GM10266 (cell line): ENCODE measurements at regions not wholly inside any gene's neighbourhood (a gene's known extent, or its start where the extent isn't known, plus 50 kb on each side); places are given as distances from the start of the nearest gene placed in this dataset.

Experiments used
- DNase-seq: peaks from one replicate; pipeline ENCODE4 v3.0.0; 2012; ENCODE audit errors: extremely low spot score
- TF ChIP-seq, protein P1 (sequence below): IDR thresholded peaks from 2 replicates; pipeline ENCODE4 v1.5.1; 2012; ENCODE audit warnings: mild to moderate bottlenecking, low read depth; ENCODE audit not compliant: control insufficient read depth, insufficient read depth; ENCODE audit errors: missing control alignments

DNA sequence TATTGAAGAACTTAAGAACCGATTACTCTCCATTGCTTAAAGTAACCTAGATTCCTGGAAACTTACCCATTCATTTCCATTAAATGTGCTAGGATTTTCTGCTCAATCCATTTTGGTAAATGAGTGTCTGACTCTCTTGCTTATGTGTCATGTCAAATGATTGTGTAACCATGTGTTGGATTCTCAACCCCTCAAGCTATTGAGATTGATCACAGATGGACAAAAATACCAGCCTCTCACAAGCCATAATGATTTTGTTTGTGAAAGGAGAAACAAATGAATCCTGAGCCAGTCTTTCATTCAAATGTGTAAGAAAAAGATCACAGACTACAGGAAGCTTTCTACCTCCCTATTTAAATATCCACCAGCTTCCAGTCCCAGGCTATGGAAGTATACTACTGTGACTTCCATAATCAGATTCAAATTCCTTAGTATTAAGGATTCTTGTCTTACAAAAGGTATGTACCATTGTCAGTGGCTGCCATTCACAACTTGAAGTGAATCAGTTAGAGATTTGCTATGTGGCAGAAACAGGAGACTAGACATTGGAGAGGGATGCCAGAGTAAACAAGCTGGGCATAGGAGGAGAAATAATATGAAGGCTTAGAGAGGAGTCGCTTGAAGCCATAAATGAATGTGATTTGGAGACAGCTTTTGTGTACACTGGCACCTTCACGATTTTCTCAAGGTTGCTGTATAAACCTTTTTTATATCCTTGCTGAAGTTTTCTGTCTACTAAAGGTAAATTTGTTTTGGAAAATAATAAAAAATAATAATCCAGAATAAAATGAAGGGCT lies 498.5 kb upstream of the SETBP1 start:
- no peak for DNase-seq
- TF ChIP-seq, protein P1, sequence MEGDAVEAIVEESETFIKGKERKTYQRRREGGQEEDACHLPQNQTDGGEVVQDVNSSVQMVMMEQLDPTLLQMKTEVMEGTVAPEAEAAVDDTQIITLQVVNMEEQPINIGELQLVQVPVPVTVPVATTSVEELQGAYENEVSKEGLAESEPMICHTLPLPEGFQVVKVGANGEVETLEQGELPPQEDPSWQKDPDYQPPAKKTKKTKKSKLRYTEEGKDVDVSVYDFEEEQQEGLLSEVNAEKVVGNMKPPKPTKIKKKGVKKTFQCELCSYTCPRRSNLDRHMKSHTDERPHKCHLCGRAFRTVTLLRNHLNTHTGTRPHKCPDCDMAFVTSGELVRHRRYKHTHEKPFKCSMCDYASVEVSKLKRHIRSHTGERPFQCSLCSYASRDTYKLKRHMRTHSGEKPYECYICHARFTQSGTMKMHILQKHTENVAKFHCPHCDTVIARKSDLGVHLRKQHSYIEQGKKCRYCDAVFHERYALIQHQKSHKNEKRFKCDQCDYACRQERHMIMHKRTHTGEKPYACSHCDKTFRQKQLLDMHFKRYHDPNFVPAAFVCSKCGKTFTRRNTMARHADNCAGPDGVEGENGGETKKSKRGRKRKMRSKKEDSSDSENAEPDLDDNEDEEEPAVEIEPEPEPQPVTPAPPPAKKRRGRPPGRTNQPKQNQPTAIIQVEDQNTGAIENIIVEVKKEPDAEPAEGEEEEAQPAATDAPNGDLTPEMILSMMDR, result no peak

DNA sequence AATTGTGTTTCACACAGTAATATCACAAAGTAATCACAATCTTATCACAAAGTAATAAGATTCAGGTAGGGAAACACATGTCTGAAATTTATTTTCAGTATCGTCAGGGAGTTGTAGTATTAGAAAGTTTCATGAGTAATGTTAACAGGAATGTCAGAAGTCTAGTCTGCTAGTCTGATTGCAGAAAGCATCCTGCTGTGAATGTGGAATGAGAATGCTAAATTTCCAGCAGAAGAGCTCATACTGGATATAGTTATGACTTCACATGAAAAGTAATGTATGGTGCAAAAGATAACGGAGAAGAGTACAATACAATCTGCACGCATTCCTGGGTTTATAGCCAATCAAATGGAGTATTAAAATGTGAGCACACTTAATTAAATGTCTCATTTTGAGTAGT lies 494.7 kb upstream of the SETBP1 start:
- TF ChIP-seq, protein P1, result no peak
- DNase-seq, result no peak

DNA sequence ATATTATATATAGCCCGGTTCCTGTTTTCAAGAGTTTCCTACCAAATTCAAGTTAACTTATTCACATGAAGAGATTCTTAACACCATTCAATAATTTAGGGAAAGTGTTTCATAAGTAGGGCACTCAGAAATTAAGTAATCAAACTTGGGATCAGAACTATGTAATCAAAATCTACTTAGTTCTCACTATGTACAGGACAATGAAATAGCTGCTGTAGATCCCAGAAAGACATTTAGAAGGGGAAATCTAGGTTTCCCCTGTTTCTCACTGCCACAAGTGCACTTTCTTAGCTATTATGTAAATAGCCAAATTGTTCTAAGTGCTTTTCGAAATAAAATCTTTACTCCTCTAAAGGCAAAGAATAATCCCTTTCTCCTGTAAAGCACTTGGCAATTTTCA lies 493.6 kb upstream of the SETBP1 start:
- DNase-seq, result no peak
- TF ChIP-seq, protein P1, result no peak

DNA sequence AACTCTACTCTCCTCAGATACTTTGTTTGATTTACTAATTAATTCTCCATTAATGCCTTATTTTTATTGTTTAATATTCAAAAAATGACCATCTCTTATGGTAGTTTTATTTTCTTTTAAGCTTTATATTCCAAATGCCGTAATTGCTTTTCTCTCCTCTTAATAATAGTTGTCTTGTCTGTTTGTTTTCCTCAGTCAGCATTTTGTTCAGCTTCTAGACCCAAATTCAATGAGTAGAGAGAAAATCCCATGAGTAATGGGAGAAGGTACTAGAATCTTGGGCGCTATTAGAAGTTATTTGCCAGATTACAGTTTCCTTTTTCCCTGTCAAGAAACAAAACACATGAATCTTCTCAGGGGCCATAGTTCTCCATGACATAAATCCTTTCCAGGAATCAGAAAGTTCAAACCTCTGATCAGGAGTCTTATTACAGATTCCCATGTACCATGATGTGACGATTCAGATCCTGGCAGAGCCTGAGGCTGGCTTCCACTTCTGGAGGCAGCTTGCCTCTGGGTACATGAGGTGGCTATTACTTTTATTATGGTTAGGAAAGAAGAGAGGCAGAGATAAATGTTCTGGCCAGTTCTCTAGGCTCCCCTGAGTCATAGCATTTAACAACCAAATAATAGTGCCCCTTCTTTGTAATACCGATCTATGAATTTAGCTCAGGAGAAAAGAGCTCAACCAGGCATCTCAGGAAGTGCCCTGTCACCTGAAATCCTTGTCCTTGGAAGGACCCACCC lies 485.1 kb upstream of the SETBP1 start:
- TF ChIP-seq, protein P1, result no peak

DNA sequence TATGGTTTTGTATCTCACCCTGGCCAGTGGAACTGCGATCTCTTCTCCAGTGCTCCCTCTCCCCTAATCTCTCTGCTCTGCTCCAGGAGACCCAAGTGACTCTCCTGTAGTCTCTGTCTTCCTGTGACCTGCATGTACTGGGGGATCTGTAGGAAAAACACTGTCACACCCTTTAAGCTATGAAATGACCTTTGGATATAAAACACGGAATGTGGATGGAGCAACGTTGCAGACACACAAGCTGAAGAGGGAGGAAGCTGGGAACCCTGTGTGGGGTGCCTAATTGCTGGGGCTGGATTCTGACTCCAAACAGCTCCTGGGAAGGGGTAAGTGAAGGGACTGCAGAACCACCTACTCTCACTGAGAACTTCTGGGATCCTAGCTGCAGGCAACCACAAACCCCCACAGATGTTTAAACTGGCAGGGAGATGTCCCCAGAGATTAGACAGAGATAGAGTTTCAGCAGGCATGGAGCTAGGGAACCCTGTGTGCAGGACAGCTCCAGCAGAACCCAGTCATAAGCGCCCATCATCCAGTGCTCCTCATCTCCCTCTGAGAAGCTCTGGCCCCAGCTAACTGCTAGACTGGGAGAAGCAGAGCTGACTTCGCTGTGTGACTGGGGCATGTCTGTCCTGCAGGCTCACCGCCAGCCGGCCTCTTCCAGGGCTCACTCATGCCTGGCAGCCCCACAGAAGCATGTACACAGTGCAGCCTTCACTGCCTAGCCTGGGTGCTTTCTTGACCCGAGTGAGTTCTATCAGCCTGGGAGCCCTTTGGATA lies 482.7 kb upstream of the SETBP1 start:
- TF ChIP-seq, protein P1, result no peak
- DNase-seq, result no peak

More for the DNA sequence above, 485.1 kb upstream of the SETBP1 start:
- no peak for DNase-seq

DNA sequence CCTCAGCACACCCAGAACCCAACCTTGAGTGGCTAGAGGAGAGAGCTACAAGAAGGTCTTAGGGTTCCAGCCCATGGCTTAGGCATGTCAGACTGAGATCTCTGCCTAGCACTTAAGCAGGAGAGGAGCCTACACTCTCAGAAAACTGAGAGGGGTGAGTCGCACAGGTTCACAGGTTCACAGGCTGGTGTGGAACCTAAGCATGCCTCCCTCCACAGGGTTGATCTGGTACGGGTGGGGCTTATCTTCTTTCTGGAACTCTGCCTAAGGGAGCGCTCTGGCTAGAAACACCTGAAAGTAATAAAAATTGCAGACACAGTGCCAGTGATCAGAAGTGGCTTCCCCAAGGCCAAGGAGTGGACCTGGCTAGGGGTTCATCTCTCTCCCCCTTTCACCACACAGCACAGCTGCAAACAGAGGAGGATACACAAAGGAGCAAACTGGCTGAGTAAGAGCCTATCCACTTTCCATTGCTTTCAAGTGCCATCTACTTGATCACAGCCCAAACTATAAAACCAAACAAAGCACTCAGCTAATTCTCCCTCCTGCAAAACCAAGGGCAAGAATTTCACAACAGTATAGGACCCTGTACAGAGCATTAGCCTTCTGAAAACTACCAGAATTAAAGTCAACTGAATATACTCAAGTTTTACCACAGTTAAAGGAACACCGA lies 481.9 kb upstream of the SETBP1 start:
- TF ChIP-seq, protein P1, result no peak
- no peak for DNase-seq
